ENCODE measurements at regions not wholly inside any gene's neighbourhood (a gene's known extent, or its start where the extent isn't known, plus 50 kb on each side); places are given as distances from the start of the nearest gene placed in this dataset.
"Not testable (repeated sequence)": the region's sequence is repeated elsewhere in the genome, so short reads cannot be mapped to it uniquely, and the experiment has no call there.

DNA sequence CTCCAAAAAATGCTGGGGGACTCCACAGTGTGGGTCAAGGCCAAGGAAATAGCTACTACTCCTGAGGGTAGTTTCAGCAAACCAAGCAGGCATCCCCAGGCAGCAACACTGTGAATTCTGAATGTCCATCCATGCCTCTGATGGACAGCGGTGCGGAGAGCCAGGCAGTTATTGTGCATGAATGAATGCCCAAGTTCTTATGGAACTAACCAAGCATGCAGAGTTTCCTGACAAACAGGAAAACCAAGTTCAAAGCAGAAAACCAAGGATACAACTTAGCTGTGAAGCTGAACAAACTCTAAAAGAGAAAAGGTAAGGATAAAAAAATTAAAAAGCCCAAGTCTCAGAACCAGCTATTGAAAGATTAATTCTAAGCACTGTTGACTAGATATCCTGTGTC, 642.6 kb upstream of the HS3ST1 start:
- DNase-seq (ENCODE audit: low spot score) = no peak

DNA sequence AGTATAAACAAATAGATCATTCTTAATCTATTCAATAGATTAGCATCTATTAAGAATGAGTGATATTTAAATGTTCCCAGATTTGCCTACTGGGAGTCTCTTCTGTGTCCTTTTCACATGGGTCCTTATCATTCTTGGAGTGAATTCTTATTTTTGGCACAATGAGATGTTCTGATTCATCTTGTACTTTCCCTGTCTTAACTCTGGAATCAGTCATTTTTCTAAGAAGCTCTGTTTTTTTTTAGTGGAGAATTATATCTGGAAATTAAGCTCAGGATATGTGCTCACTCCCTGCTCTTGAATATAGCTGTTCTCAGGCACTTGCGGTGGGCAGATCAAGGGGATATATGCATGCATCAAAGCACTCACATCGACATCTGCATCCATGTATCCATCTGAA, 625.3 kb upstream of the HS3ST1 start:
- no peak for DNase-seq (ENCODE audit: low spot score)

DNA sequence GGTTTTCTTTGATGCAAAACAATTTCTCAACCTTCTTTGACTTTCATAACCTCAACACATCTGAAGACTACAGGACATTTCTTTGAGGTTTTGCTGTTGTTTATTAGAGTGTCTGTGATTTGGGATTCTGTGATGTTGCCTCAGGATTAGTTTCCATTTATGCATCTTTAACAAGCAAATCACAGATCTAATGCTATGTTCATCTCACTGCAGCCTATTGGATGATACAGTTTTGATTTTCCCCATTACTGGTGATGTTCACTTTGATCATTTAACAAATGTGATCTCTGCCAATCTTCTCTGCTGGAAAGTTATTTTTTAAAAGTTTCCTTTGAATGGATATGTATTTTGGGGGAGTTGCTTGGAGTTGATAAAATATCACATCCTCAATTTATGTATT, 624.9 kb upstream of the HS3ST1 start:
- DNase-seq (ENCODE audit: low spot score) = no peak

DNA sequence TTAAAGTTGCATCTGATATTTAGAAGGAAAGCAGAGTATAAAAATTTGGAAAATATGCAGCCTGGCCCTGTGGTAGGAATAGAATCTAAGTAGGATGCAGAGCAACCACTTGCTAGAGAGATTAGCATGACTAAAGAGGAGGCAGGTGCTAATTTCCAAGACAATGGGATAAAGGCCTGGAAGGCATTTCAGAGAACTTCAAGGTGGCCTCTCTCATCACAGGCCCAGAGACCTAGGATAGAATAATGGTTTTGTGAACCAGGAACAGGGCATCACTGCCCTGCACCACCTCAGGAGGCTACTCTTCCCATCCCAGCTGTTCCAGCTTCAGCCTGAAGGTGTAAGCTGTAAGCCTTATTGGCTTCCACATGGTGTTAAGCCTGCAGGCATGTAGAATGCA, 621.7 kb upstream of the HS3ST1 start:
- DNase-seq (ENCODE audit: low spot score) = no peak

DNA sequence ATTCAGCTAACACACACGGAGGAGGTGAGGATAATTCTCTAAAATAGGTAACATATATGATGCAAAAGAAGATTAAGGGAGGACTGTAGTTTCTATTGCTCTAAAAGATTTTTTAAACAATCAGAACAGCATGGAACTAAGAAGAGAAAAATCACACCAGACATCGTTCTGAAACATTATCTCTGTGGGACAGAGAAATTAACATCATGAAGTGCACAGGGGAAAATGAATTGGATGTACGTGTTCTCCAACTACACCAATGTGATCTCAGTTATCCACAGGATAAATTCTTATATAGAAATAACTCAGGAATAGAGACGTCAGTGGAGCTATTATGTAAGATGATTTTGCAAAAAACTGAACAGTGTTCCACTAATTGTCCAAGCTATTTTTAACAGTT, 614.1 kb upstream of the HS3ST1 start:
- no peak for DNase-seq (ENCODE audit: low spot score)

DNA sequence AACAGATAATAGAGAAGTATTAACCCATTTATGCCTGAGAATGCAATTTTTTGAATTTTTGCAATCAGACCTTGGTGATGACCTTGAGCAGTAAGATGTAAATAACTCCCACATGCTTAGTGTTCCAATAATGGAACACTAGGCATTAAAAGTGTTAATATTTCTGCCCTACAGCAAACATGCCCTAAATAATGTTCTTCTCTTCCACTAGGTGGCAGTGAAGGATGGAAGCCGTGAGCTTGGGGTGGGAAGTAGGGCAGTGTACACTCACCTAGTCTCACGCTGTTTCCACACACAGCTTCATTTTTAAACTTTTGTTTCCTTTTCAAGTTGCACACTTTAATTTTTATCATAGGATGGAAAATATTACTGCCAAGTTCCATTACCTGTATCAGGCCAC, 613.1 kb upstream of the HS3ST1 start:
- no peak for DNase-seq (ENCODE audit: low spot score)

DNA sequence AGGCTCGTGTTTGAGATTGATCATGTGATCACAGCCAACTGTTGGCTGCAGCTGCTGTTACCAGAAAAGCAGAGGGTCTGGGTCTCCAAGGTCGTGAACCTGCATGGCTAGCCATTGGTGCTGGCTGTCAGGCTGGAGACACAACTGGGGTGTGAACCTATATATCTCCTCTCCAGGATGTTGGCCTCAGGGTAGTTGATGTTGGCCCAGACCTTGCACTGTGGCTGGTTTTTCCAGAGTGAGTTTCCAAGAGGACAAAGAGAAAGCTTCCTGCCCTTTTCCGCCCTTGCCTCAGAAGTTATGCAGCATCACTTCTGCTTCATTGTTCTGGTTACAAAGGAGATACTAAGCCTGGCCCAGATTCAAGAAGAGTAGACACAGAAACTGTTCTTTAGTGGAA, 607.8 kb upstream of the HS3ST1 start:
- no peak for DNase-seq (ENCODE audit: low spot score)

DNA sequence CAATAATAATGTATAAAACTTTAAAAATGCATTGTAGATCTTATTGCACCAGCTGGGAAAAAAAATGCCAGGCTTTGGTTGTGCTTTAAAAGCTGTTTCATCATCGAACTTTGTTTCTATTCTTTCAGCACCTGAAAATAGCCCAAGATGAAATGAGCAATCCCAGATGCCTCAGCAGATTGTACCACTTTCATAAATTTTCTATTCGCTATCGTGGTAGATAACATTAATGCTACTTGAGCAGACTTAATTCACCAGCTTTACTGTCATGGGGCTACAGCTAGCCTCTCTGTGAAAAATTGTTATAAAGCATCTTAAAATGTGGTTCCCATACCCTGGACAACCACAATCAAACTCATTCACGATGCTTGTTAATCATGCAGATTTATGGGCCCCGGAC, 599.6 kb upstream of the HS3ST1 start:
- DNase-seq (ENCODE audit: low spot score) = no peak

DNA sequence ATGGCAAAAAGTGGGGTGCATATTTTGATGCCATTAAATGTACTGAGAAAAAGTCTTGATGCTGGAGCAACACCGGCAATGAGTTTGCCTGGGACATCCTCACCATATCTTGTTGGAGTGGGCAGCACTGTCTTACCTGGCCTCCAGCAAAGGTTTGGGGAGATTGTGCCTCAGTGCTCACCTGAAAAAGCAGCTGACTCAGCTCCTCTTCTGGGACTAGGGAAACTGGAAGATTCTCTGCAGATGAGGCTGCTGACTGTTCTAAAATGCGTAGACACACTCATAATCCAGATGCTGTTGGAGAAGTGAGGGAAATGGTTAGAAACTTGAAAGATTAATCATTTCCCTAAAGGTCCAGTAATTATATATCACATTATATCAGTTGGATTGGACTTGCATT, 593.7 kb upstream of the HS3ST1 start:
- no peak for DNase-seq (ENCODE audit: low spot score)

DNA sequence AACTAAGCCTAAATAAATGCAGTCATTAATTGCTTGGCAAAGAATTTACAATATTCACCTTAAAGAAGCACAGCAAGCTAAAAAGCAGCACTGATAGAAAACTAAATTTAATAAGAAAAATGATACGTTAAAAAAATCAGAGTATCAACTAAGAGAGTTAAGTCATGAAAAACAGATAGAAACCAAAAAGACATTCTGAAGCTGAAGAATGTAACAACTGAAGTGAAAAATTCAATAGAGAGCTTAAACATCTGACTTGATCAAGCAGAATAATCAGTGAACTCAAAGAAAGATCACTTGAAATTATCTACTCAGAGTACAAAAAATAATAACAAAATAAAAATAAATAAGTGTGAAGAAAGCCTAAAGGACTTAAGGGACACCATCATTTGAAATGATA, 588.0 kb upstream of the HS3ST1 start:
- no peak for DNase-seq (ENCODE audit: low spot score)

DNA sequence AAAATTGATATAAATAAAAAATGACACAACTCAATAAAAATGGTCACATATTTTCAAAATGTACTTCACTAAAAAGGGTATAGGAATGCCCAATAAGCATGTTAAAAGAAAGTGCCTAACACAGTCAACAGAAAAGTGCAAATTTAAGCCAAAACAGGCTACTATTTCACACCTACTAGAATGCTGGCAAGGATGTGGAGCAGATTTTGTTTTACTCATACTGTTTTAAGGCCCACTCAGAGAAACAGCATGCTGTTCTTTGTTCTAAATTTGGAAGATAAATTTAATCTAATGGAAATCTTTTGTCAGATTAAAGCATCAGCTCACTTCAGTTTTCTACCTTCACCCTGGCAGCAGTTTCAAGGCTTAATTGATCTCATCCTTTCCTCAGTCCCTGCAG, 576.8 kb upstream of the HS3ST1 start:
- DNase-seq (ENCODE audit: low spot score) = no peak

DNA sequence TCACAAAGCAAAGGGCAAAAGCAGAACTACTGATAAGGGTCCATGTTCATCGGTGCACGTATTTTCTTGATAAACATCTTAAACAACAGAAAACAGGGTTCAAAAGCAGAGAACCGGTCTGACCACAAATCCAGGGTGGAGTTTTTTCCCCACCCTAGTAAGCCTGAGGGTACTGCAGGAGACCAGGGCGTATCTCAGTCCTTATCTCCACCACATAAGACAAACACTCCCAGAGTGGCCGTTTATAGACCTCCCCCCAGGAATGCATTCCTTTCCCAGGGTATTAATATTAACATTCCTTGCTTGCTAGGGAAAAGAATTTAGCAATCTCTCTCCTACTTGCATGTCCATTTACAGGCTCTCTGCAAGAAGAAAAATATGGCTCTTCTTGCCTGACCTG, 567.9 kb upstream of the HS3ST1 start:
- not testable (repeated sequence) for DNase-seq (ENCODE audit: low spot score)

DNA sequence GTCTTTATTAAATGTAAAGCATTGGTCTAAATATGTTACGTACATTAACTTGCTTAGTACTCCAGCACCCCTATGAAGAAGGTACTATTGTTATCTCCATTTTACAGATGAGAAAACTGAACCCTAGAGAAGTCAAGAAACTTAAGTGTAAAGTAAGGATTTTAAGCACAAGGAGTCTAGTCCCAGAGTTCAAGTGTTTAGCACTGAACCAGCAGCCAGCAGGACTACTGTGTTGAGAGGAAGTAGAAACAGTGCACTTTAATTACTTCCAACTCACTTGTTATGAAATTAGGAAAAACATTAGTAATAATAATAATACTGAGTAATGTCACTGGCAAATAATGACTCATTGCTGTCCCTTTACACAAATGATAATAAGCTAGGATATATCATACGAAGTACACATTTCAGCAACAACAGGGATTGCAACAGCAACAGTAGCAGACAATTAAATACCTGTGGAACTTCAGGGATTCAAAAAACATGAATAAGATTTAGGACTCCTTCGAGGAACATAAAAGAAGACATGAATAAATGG, 548.1 kb upstream of the HS3ST1 start:
- no peak for DNase-seq (ENCODE audit: low spot score)

DNA sequence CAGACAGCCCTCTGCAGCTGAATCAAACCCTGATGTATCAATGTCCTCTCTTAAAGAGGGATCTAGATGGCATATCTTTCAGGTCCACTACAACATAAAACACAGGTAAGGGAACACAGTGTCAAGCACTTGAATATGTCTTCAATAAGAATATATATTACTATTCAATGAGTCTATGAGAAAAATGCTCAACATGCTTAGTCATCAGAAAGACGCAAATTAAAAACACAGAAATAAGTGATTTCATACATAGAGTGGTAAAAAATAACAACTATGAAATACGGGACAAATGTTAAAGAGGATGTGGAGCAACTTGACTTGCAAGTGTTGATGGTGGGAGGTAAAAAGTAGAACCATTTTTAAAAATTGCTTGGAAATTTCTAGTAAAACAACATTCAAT, 544.6 kb upstream of the HS3ST1 start:
- no peak for DNase-seq (ENCODE audit: low spot score)

DNA sequence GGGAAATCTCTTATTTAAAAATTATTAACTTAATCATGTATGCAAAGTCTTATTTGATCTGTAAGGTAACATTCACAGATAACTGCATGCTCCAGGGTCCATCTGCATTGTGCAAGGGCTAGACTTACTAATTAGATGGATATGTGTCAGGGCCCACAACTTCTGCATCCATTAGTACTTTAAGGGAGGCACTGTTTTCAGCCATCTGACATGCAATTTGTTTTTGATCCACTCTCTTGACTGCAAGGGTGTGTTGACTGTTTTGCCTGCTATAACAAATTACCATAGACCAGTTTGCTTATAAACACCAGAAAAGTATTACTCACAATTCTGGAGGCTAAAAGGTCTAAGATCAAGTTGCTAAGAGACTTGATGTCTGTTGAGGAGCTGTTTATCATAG, 542.1 kb upstream of the HS3ST1 start:
- no peak for DNase-seq (ENCODE audit: low spot score)

DNA sequence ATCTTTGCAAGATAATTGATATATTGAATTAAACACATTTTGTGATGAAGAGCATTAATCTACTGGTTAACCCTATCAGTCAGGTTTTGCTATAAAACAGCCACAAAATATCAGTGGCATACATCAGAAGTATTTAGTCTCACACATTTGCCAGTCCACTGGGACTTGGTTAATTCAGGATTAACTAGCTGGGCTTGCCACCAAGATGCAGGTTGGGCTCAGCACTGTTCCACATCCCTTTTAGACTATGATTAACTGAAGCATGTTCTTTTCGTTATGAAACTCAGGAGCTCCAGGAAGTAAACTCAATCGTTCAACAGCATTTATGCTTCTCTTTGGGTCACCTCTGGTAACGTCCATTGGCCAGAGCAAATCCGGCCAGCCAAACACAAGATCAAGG, 538.1 kb upstream of the HS3ST1 start:
- no peak for DNase-seq (ENCODE audit: low spot score)

DNA sequence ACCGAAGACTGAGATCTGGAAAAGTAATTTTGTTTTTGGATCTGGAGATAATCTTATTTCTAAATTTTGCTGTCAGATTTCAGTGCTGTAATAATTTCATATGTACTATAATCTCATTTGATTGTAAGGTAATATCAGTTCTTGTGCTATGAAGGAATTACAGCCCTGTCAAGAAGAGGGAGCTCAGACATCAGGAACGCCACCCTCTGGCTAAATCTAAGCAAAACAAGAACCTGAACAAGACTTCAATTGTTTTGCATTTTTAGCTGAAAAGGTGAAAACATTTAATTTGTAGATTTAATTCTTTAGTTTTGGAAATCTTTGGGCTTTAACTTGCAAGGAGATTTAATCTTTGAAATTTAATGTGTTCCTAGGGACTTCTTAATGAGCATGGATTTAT, 525.4 kb upstream of the HS3ST1 start:
- no peak for DNase-seq (ENCODE audit: low spot score)

DNA sequence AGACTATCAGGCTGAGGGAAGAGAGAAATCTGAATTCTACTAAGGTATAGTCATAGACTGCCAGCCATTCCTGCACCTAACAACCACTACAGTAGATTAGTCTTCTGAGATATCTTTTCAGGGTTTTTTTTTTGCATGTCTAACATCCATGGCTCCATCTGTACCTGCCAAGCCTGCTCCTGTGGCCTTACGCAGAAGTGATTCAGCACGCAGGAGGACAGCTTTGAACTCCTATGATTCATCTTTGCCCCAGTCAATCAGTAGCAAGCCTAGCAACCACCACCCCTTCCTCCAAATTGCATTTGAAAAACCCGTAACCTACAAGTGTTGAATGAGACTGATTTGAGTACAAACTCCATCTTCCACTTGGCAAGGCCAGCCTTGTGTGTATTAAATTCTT, 520.7 kb upstream of the HS3ST1 start:
- no peak for DNase-seq (ENCODE audit: low spot score)

DNA sequence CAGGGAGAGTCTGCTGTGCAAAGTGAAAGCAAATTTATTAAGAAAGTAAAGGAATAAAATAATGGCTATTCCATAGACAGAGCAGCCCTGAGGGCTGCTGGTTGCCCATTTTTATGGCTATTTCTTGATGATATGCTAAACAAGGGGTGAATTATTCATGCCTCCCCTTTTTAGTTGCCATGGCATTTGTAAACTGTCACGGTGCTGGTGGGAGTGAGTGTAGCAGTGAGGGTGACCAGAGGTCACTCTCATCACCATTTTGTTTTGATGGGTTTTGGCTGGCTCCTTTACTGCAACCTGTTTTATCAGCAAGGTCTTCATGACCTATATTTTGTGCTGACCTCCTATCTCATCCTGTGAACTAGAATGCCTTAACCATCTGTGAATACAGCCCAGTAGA, 518.9 kb upstream of the HS3ST1 start:
- DNase-seq (ENCODE audit: low spot score) = not testable (repeated sequence)

DNA sequence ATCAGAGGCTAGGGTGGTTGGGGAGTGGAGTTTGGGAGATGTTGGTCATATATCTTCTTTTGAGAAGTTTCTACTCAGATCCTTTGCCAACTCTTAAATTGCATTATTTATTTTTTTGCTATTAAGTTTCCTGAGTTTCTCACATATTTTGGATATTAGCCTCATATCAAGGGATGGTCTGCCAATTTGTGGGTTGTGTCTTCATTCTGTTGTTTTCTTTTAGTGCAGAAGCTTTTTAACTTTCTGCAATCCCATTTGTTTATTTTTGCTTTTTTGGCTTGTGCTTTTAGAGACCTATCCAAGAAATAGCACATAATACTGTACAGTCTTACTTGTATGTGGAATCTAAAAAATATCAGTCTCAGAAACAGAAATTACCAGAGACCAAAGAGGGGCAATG, 509.2 kb upstream of the HS3ST1 start:
- no peak for DNase-seq (ENCODE audit: low spot score)

DNA sequence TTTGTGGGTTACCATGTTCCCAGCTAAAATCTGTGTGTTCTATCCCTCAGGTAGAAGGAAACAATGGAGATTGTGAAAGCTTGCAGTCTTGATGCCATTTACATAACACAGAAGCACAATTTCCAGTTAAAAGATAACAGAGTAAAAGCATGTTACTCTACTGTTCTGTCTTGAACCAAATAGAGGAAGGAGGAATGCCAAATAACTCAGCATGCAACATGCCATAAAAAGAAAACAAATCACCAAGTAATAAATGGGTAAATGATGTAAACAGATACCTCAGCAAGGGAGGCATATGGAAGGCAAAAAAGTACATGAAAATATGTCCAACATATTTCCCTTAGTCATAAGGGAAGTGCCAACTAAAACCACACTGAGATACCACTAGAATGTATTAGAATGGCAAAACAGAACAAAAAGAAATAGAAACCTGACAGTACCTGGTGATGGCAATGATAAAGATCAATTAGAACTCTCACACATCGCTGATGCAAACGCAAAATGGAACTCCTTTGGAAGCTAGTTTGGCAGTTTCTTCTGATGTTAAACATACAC, 502.6 kb upstream of the HS3ST1 start:
- DNase-seq (ENCODE audit: low spot score) = no peak

DNA sequence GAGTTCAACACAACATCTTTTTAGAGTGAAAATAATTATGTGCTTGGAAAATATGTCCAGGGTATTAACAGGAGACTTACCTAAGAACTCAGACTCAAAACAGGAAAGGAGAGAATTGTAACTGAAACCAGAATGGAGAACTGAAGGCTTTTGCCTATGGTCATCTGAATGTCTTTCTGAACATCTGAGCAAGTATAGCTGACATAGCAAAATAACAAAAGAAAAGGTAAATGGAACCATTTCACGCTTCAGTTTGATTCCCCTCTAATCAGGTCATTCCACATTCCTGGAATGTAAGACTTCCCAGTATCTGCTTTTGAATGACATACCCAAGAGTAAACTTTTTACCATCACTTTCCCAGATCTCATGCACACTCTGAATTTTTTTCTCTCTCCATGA, 500.4 kb upstream of the HS3ST1 start:
- no peak for DNase-seq (ENCODE audit: low spot score)

DNA sequence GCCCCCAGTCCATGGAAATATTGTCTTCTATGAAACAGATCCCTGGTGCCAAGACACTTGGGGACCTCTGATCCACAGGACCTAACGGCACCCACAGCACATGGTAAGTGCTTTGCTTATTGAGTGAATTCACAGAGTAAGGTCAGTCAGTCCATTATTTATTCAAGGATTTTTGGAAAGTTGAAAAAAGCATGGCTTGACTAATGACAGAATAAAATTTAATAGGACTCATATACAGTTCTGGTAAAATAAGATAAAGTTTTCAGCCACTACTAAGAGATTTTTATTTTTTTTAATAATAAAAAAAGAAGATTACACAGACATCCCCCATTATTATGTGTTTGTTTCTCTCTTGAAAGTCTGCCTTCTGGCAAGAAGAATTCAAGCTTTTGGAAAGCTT, 490.6 kb upstream of the HS3ST1 start:
- no peak for DNase-seq (ENCODE audit: low spot score)

DNA sequence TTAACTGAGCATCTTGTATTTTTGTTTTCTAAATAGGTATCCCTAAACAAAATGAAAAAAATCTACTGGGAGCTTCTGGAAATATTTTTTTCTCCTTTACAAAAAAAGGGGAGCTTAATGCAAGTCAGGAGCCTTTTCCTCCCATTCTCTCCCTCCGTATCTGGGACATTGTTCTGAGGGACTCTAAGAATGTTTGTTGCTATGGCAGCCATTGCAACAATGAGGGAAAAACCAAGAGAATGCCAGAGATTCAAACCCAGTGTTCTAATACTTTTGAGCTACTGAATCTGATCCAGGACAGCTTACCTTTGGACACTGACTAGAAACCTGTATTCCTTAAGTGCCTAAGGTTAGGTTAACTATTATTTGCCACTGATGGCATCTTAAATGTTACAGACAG, 485.7 kb upstream of the HS3ST1 start:
- DNase-seq (ENCODE audit: low spot score) = no peak

DNA sequence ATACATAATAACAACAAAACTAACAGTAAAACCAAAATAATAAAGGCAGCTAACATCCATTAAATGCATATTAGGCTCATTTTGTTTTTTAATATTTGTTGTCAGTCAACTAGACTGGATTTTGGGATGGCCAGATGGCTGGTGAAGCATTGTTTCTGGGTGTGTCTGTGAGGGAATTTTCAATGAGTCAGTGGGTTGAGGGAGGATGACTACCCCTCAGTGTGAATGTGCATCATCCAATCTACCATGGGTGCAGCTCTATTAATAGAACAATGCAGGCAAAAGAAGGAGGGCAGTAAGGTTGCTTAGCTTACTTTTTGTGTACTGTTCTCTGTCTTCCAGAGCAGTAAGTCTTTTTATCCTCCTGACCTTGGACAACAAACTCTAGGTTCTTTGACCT, 484.2 kb upstream of the HS3ST1 start:
- no peak for DNase-seq (ENCODE audit: low spot score)
